GM18909 (cell line): ENCODE measurements at regions not wholly inside any gene's neighbourhood (a gene's known extent, or its start where the extent isn't known, plus 50 kb on each side); places are given as distances from the start of the nearest gene placed in this dataset.
"Not testable (repeated sequence)": the region's sequence is repeated elsewhere in the genome, so short reads cannot be mapped to it uniquely, and the experiment has no call there.

Experiments used
- ATAC-seq: cut with Tn5 transposase; IDR thresholded peaks from one replicate; pipeline ENCODE4 v1.9.1; 2021; ENCODE audit warnings: mild to moderate bottlenecking; ENCODE audit not compliant: unreplicated experiment, poor library complexity

DNA sequence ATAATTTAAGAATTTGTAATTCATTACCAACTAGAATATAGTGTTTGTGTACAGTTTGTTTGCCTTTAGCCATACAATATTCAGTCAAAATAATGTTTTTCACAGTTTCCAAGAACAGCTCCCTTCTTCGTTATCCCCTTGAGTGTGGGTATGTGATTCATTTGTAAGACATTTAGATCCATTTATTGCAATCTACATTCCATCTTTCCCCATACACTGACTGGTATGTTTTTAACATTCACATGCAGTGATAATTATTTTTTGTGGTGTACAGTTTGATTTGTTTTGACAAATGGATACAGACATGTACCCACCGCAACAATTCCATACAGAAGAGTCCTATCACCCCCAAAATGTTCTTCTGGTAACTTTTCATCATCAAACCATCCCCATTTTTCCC lies 589.1 kb upstream of the ADAMTS5 start:
- no peak for ATAC-seq

DNA sequence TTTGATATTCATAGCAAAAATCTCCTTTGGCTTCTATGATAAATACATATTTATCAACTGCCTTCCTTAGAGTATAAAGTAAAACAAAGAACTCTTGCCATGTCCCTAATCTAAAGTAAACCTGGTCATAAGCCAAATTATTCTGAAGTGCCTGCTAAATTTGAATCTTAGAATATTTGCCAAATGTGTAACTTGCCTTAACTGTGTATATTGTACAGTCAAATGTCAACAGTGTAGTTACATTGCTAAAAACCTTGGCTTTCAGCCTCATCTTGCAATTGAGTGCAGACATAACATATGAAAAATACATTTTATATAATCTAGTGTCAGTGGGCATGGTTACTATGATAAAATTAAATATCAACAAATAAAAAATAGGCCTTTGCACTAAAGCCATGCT lies 583.4 kb upstream of the ADAMTS5 start:
- no peak for ATAC-seq

GRCh38 chr21:27548486-27548885 lies 581.6 kb upstream of the ADAMTS5 start:
- ATAC-seq = no peak

DNA sequence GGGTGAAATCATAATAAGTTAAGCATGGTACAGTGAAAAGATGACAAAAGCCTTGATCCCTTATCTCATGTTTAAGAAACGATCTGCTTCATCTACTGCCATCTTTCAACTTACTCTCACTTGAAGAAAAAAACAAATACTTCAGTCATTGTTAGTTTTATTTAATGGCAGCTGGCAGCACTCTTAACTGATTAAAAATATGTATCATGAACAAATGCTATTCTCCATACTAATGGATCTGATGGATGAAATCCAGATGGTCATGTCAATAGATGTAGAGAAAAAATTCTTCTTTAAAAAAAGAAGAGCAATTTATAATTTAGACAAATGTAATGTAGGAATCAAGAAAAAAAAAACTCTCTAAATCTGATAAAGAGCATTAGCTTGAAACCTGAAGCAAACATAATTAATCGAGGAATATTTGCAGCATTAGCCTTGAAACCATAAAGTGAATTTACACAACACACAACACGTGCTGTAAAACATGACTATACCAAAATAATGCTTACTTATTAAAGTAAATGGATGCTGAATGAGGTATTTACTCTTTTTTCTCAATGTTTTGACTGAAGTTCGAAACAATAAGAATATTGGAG lies 579.0 kb upstream of the ADAMTS5 start:
- ATAC-seq = no peak

GRCh38 chr21:27542126-27542525 lies 575.2 kb upstream of the ADAMTS5 start:
- ATAC-seq = not testable (repeated sequence)

GRCh38 chr21:27536319-27536718 lies 569.4 kb upstream of the ADAMTS5 start:
- ATAC-seq = no peak

DNA sequence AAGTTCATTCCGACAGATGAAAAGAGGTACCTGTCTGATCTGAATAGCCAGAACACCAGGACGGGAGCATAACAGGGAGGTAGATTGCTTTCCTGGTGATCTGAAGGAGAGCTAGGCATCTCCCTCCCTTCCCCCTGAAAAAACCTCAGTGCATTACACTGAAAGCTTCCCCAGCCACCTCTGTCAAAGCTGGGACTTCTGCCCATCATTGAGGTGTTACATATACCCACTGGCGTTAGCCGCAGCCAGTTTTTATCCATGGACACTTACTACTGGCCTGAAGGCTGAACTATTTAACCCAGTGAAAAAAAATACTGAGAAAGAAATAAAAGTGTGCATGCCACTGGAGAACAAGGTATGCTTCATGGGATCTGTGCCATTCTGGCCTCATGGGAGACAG lies 568.3 kb upstream of the ADAMTS5 start:
- no peak for ATAC-seq

DNA sequence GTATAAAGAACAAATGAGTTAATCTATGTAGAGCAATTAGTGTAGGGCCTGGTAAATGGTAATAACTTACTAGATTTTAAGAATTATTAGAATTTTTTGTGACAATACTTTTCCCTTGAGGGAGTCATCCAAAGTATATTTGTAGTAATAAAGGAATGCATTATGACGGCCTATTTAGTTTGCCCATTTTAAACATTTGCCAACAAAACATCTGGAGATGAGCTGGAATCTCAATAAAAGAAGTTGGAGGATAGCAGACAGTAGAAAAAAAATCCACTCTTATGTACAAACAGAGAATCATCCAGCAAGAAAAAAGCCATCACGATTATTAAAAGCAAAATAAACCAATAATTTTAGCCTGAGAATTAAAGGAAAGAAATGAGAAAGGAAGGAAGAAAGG lies 567.3 kb upstream of the ADAMTS5 start:
- ATAC-seq = no peak

GRCh38 chr21:27532076-27532475 lies 565.2 kb upstream of the ADAMTS5 start:
- ATAC-seq = no peak

- no peak for ATAC-seq
Measured at GRCh38 chr21:27528697-27529096, 561.8 kb upstream of the ADAMTS5 start.

GRCh38 chr21:27526451-27526850 lies 559.6 kb upstream of the ADAMTS5 start:
- ATAC-seq = no peak

GRCh38 chr21:27525780-27526179 lies 558.9 kb upstream of the ADAMTS5 start:
- ATAC-seq = no peak

DNA sequence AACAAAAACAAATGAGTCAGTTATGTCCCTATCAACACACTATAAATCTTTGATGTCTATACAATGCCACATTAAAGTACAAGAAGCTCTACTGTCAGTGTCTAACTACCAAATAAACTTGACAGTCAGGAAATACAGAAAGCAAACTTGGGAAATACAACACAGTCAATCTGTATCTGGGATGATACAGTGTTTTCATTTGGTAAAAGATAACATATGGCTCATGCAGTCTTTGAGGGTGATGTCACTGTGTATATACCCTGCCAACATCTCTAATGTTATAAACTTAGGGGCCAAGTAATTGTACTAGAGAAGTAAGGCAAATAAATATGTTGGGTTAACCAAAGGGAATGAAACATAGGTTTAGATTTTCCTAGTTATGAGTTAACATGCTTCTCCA lies 552.5 kb upstream of the ADAMTS5 start:
- no peak for ATAC-seq

GRCh38 chr21:27517177-27517576 lies 550.3 kb upstream of the ADAMTS5 start:
- ATAC-seq = not testable (repeated sequence)

DNA sequence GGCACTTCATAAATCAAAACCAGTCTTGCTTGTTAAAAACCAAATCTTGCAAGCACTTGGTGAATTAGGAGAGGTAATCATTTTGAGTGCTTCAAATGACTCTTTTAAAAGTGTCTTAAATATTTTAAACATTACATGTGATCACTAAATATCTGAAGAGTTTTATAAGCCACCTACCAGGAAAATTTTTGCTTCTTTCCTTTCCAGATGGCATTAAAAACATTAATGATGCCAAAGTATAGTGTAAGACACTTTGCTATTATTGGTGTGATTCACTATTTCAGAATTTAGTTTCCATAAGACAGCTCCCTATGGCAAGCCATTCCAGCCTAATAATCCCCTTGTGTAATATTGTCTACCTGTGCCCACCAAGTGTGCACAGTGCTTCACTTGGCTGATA lies 548.8 kb upstream of the ADAMTS5 start:
- ATAC-seq = no peak

- ATAC-seq = no peak
Measured at GRCh38 chr21:27513825-27514224, 546.9 kb upstream of the ADAMTS5 start.

- no peak for ATAC-seq
Measured at GRCh38 chr21:27513016-27513415, 546.1 kb upstream of the ADAMTS5 start.

- ATAC-seq = no peak
Measured at GRCh38 chr21:27511233-27511632, 544.3 kb upstream of the ADAMTS5 start.

- no peak for ATAC-seq
Measured at GRCh38 chr21:27507695-27508094, 540.8 kb upstream of the ADAMTS5 start.

GRCh38 chr21:27505516-27505915 lies 538.6 kb upstream of the ADAMTS5 start:
- ATAC-seq = no peak

DNA sequence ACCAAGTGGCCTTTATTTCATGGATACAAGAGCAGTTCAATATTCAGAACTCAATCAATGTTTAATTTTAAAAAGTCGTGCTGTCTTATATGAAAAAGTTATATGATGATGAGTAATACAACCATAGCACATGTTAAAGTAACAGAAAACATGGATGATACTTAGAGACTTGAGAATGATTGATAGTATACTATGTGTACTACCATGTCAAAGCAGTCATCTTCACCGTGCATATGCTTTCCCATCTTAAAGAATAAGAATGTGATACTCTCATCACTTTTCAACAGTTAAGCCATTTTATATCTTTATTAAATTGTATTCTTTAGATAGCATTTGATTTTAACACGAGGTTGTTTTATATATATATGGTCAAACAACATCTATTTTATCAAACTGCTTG lies 535.9 kb upstream of the ADAMTS5 start:
- no peak for ATAC-seq

DNA sequence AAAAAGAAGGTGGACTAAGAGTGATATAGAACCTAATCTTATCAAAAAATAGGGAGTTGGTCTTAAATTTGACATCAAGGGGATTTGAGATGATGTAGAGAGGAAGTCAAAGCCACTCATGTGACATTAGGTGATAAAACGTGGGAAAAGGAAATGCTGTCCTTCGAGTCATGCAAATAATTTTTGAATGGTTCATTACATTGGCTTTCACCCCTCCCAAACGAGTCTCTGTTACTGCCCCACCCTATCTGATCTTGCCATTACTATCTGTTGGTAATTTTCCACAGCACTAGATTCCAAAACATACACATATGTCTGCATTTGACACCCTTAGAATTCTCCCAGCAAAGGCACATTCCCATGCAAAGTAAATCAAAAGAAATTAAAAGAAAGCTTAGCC lies 531.1 kb upstream of the ADAMTS5 start:
- no peak for ATAC-seq

DNA sequence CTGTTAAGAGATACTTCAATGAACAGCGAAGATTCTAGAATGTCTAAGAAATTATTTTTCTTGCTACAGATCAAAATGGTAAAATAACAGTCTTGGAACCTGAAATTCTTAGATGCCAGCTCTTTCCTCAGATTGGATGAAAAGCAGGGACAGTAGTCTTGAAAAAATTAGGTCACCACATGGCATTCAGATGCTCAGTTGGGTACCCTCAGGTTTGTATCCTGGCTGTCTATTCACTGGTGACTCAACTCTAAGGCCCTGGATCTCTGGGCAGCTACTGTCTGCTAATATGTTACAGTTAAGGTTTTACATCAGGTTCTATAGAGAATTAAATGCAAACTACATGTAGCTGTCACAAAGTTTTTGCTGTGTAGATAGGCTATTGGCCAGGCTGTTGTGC lies 528.9 kb upstream of the ADAMTS5 start:
- ATAC-seq = no peak
